ENCODE measurements at regions not wholly inside any gene's neighbourhood (a gene's known extent, or its start where the extent isn't known, plus 50 kb on each side); places are given as distances from the start of the nearest gene placed in this dataset.
"Not testable (repeated sequence)": the region's sequence is repeated elsewhere in the genome, so short reads cannot be mapped to it uniquely, and the experiment has no call there.

GRCh38 chr6:21947227-21947626 lies 349.6 kb downstream of the PRL start:
- not testable (repeated sequence) for H3K27ac Mint-ChIP-seq; H3K9me3 Mint-ChIP-seq; H3K4me1 Mint-ChIP-seq; H3K36me3 Mint-ChIP-seq (ENCODE audit: low read depth); H3K4me3 Mint-ChIP-seq; ATAC-seq (replicated peaks); H3K27me3 Mint-ChIP-seq

- no peak for ATAC-seq (replicated peaks)
- Mint-ChIP-seq H3K36me3 (ENCODE audit: low read depth) (no peaks in the 10 kb centered on the region), H3K4me3 (no peak overlapping the region), H3K27ac (no peak overlapping the region), H3K9me3 (no peaks in the 10 kb centered on the region), H3K27me3 (peaks cover 7% of the 10 kb centered on the region), H3K4me1 (no peaks in the 10 kb centered on the region)
Observed at GRCh38 chr6:21947731-21948386, 349.0 kb downstream of the PRL start.

- peaks cover 7% of the 10 kb centered on the region for H3K27me3 Mint-ChIP-seq
- ATAC-seq (replicated peaks), result no peak
- H3K27ac Mint-ChIP-seq, result no peak overlapping the region
- no peaks in the 10 kb centered on the region for H3K4me1 Mint-ChIP-seq
- H3K36me3 Mint-ChIP-seq (ENCODE audit: low read depth), result no peaks in the 10 kb centered on the region
- no peak overlapping the region for H3K4me3 Mint-ChIP-seq
- no peaks in the 10 kb centered on the region for H3K9me3 Mint-ChIP-seq
Observed at GRCh38 chr6:21949211-21949801, 347.5 kb downstream of the PRL start.

- Mint-ChIP-seq H3K9me3 (no peaks in the 10 kb centered on the region), H3K27ac (no peak overlapping the region), H3K27me3 (peaks cover 7% of the 10 kb centered on the region), H3K4me3 (no peak overlapping the region), H3K36me3 (ENCODE audit: low read depth) (no peaks in the 10 kb centered on the region), H3K4me1 (no peaks in the 10 kb centered on the region)
- no peak for ATAC-seq (replicated peaks)
Observed at GRCh38 chr6:21952367-21952766, 344.5 kb downstream of the PRL start.

GRCh38 chr6:21953831-21954801 lies 342.7 kb downstream of the PRL start:
- Mint-ChIP-seq H3K4me3 (no peak overlapping the region), H3K36me3 (ENCODE audit: low read depth) (no peaks in the 10 kb centered on the region), H3K9me3 (no peaks in the 10 kb centered on the region), H3K27me3 (peaks cover 7% of the 10 kb centered on the region), H3K27ac (no peak overlapping the region), H3K4me1 (no peaks in the 10 kb centered on the region)
- no peak for ATAC-seq (replicated peaks)

- Mint-ChIP-seq H3K36me3 (ENCODE audit: low read depth) (no peaks in the 10 kb centered on the region), H3K4me3 (no peak overlapping the region), H3K9me3 (no peaks in the 10 kb centered on the region), H3K27me3 (peaks cover 7% of the 10 kb centered on the region), H3K27ac (no peak overlapping the region), H3K4me1 (no peaks in the 10 kb centered on the region)
- no peak for ATAC-seq (replicated peaks)
Observed at GRCh38 chr6:21955053-21955595, 341.7 kb downstream of the PRL start.

- Mint-ChIP-seq H3K36me3 (ENCODE audit: low read depth) (no peaks in the 10 kb centered on the region), H3K4me1 (no peaks in the 10 kb centered on the region), H3K27me3 (peaks cover 4% of the 10 kb centered on the region), H3K27ac (no peak overlapping the region), H3K9me3 (no peaks in the 10 kb centered on the region), H3K4me3 (no peak overlapping the region)
- ATAC-seq (replicated peaks), result no peak
Observed at GRCh38 chr6:21955951-21956350, 340.9 kb downstream of the PRL start.

- no peaks in the 10 kb centered on the region for H3K4me1 Mint-ChIP-seq
- no peak overlapping the region for H3K27ac Mint-ChIP-seq
- no peak for ATAC-seq (replicated peaks)
- H3K36me3 Mint-ChIP-seq (ENCODE audit: low read depth), result no peaks in the 10 kb centered on the region
- no peaks in the 10 kb centered on the region for H3K9me3 Mint-ChIP-seq
- H3K4me3 Mint-ChIP-seq, result no peak overlapping the region
- H3K27me3 Mint-ChIP-seq, result no peaks in the 10 kb centered on the region
Observed at GRCh38 chr6:21958428-21958827, 338.4 kb downstream of the PRL start.

- no peak for ATAC-seq (replicated peaks)
- Mint-ChIP-seq H3K27ac (no peak overlapping the region), H3K27me3 (no peaks in the 10 kb centered on the region), H3K4me3 (no peak overlapping the region), H3K36me3 (ENCODE audit: low read depth) (no peaks in the 10 kb centered on the region), H3K4me1 (no peaks in the 10 kb centered on the region), H3K9me3 (no peaks in the 10 kb centered on the region)
Observed at GRCh38 chr6:21961226-21961625, 335.6 kb downstream of the PRL start.

GRCh38 chr6:21965016-21965415 lies 331.8 kb downstream of the PRL start:
- no peak for ATAC-seq (replicated peaks)
- Mint-ChIP-seq H3K4me1 (no peaks in the 10 kb centered on the region), H3K27me3 (no peaks in the 10 kb centered on the region), H3K27ac (no peak overlapping the region), H3K9me3 (no peaks in the 10 kb centered on the region), H3K36me3 (ENCODE audit: low read depth) (no peaks in the 10 kb centered on the region), H3K4me3 (no peak overlapping the region)

GRCh38 chr6:21965953-21966539 lies 330.8 kb downstream of the PRL start:
- H3K27me3 Mint-ChIP-seq, result no peaks in the 10 kb centered on the region
- no peaks in the 10 kb centered on the region for H3K36me3 Mint-ChIP-seq (ENCODE audit: low read depth)
- H3K4me3 Mint-ChIP-seq, result no peak overlapping the region
- ATAC-seq (replicated peaks), result no peak
- H3K4me1 Mint-ChIP-seq, result no peaks in the 10 kb centered on the region
- H3K27ac Mint-ChIP-seq, result no peak overlapping the region
- H3K9me3 Mint-ChIP-seq, result no peaks in the 10 kb centered on the region

- ATAC-seq (replicated peaks), result no peak
- Mint-ChIP-seq H3K9me3 (no peaks in the 10 kb centered on the region), H3K4me3 (no peak overlapping the region), H3K4me1 (no peaks in the 10 kb centered on the region), H3K36me3 (ENCODE audit: low read depth) (no peaks in the 10 kb centered on the region), H3K27ac (no peak overlapping the region), H3K27me3 (no peaks in the 10 kb centered on the region)
Observed at GRCh38 chr6:21967056-21967974, 329.5 kb downstream of the PRL start.

GRCh38 chr6:21968411-21968810 lies 328.4 kb downstream of the PRL start:
- ATAC-seq (replicated peaks), result no peak
- H3K9me3 Mint-ChIP-seq, result no peaks in the 10 kb centered on the region
- no peak overlapping the region for H3K4me3 Mint-ChIP-seq
- no peaks in the 10 kb centered on the region for H3K36me3 Mint-ChIP-seq (ENCODE audit: low read depth)
- no peaks in the 10 kb centered on the region for H3K27me3 Mint-ChIP-seq
- H3K4me1 Mint-ChIP-seq, result no peaks in the 10 kb centered on the region
- no peak overlapping the region for H3K27ac Mint-ChIP-seq

GRCh38 chr6:21969192-21969591 lies 327.6 kb downstream of the PRL start:
- H3K9me3 Mint-ChIP-seq, result no peaks in the 10 kb centered on the region
- H3K36me3 Mint-ChIP-seq (ENCODE audit: low read depth), result no peaks in the 10 kb centered on the region
- H3K4me1 Mint-ChIP-seq, result no peaks in the 10 kb centered on the region
- ATAC-seq (replicated peaks), result no peak
- H3K4me3 Mint-ChIP-seq, result no peak overlapping the region
- no peaks in the 10 kb centered on the region for H3K27me3 Mint-ChIP-seq
- H3K27ac Mint-ChIP-seq, result no peak overlapping the region
